Astrocyte of the spinal cord (primary cell): ENCODE measurements at regions not wholly inside any gene's neighbourhood (a gene's known extent, or its start where the extent isn't known, plus 50 kb on each side); places are given as distances from the start of the nearest gene placed in this dataset.
A peak's percentile ranks its signal among the peaks of the same experiment; 100 is the strongest.

Source experiments
- DNase-seq: peaks from one replicate; pipeline ENCODE4 v3.0.0; 2011; ENCODE audit warnings: low read depth, low spot score
- H3K4me3 ChIP-seq: 2 replicates; pipeline ENCODE4 v1.5.1; 2011; ENCODE audit warnings: low read depth, mild to moderate bottlenecking, low read length, moderate library complexity
- in situ Hi-C: cut with HindIII; loops from 2 replicates; pipeline ENCODE4 v1.10.0; 2017; ENCODE audit warnings: low sequenced_read_pairs
- TF ChIP-seq, protein P1 (sequence below): IDR thresholded peaks from 2 replicates; pipeline ENCODE4 v1.5.1; 2012; ENCODE audit warnings: low read depth, mild to moderate bottlenecking, low read length, inconsistent platforms

DNA sequence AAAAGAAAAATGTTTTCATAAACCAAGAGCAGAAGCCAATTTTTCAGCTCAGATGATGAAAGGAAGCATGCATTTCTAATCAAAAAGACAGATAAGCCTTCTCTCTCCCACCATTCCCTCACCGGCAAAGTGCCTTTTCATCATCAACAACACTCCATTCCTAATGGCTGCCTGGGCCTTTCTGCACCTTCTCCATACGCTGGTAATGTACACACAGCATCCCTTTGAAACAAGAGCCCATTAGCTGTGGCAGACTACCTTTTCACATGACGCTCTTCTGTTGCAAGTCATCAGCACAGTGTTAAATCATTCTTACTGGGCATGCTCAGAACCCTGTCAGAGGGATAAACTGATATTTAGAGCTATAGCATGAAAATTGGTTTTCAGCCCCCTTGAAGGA is 408.9 kb downstream of the MEIS1 start:
- DNase-seq, result no peak
- H3K4me3 ChIP-seq, result no peak overlapping the region
- in situ Hi-C loops, result no loop called here
- TF ChIP-seq, protein P1, sequence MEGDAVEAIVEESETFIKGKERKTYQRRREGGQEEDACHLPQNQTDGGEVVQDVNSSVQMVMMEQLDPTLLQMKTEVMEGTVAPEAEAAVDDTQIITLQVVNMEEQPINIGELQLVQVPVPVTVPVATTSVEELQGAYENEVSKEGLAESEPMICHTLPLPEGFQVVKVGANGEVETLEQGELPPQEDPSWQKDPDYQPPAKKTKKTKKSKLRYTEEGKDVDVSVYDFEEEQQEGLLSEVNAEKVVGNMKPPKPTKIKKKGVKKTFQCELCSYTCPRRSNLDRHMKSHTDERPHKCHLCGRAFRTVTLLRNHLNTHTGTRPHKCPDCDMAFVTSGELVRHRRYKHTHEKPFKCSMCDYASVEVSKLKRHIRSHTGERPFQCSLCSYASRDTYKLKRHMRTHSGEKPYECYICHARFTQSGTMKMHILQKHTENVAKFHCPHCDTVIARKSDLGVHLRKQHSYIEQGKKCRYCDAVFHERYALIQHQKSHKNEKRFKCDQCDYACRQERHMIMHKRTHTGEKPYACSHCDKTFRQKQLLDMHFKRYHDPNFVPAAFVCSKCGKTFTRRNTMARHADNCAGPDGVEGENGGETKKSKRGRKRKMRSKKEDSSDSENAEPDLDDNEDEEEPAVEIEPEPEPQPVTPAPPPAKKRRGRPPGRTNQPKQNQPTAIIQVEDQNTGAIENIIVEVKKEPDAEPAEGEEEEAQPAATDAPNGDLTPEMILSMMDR, result no peak

GRCh38 chr2:66845307-66845706 is 410.4 kb downstream of the MEIS1 start:
- TF ChIP-seq, protein P1, result no peak
- no peak for DNase-seq
- no peak overlapping the region for H3K4me3 ChIP-seq
- in situ Hi-C loops, result no loop called here

DNA sequence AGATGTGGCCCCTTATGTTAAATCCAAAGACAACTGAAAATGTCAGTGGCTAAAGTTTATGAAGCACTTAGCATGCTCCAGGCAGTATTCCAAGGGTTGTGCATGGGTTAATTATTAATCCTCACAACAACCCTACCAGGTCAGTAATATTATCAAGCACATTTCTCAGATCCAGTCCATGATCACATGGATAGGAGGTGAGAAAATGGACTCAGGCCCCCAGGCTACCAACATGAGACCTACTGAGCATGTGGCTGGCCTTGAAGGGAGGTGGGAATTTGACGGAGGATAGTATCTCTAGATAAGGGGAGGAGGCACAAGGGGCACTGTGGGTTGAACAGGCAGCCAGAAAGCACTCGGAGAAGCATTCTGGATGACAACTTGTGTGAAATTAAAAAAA is 412.0 kb downstream of the MEIS1 start:
- in situ Hi-C loops, result no loop called here
- DNase-seq, result no peak
- H3K4me3 ChIP-seq, result no peak overlapping the region
- TF ChIP-seq, protein P1, result no peak

- in situ Hi-C loops, result no loop called here
- TF ChIP-seq, protein P1, result no peak
- DNase-seq, result no peak
- no peak overlapping the region for H3K4me3 ChIP-seq
These were observed 414.3 kb downstream of the MEIS1 start for GRCh38 chr2:66849153-66849755.

- H3K4me3 ChIP-seq, result no peak overlapping the region
- no peak for DNase-seq
- TF ChIP-seq, protein P1, result no peak
- in situ Hi-C loops, result no loop called here
These were observed 415.5 kb downstream of the MEIS1 start for GRCh38 chr2:66850376-66850775.

DNA sequence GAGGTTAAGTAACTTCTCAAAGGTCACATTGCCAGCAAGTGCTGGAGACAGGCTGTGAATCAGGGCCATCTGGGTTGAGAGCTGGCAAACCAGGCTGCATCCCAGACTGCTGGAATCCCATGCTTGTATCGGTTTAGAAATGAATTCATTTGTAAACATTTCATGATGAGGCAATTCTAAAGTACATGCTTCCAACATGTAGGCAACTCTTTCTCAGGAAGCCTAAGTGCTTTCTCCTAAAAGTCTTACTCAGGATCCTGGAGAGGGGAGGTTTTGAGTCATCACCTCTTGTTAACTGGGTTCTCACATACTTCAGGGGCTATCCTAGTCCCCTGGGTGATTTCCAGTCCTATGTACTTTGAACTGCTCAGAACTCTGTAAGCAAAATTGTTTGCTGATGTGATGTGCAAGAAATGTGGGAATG is 416.5 kb downstream of the MEIS1 start:
- TF ChIP-seq, protein P1, result no peak
- H3K4me3 ChIP-seq, result no peak overlapping the region
- DNase-seq, result peak; percentile 56
- in situ Hi-C loops, result no loop called here
